Mucosa of descending colon (tissue), 3 donors: ENCODE measurements at regions not wholly inside any gene's neighbourhood (a gene's known extent, or its start where the extent isn't known, plus 50 kb on each side); places are given as distances from the start of the nearest gene placed in this dataset.
A peak's percentile ranks its signal among the peaks of the same experiment; 100 is the strongest.

Experiments used
- ATAC-seq: fragments of 200-7000 bp; cut with Tn5 transposase; one replicate; pipeline ENCODE4 v1.9.1; 2020; ENCODE audit warnings: mild to moderate bottlenecking, moderate library complexity
- DNase-seq, 3 donors: peaks; one replicate each; pipeline ENCODE4 v3.0.0-alpha.2; 2020
- H3K36me3 ChIP-seq: fragments of 200-600 bp; one replicate; pipeline ENCODE4 v1.8.0; 2021; ENCODE audit warnings: low read depth, mild to moderate bottlenecking
- H3K4me1 ChIP-seq: fragments of 200-600 bp; one replicate; pipeline ENCODE4 v1.8.0; 2021; ENCODE audit warnings: low read depth, mild to moderate bottlenecking
- H3K4me3 ChIP-seq: fragments of 200-600 bp; one replicate; pipeline ENCODE4 v1.8.0; 2021; ENCODE audit warnings: mild to moderate bottlenecking
- H3K9me3 ChIP-seq: fragments of 200-600 bp; one replicate; pipeline ENCODE4 v1.8.0; 2021; ENCODE audit warnings: mild to moderate bottlenecking
- CTCF ChIP-seq: fragments of 200-600 bp; IDR thresholded peaks from one replicate; pipeline ENCODE4 v1.8.0; 2022; ENCODE audit warnings: antibody characterized with exemption, mild to moderate bottlenecking
- intact Hi-C, 2 donors: fragments of 100-400 bp; cut with DNase I in 1 of 2; cut with micrococcal nuclease in 1 of 2; formaldehyde crosslinking; loops; one replicate each; pipeline versions ENCODE4 v1.11.0 to v1.11.1; 2022; cut with DNase I, micrococcal nuclease
- donor health status: DM: no; HTN: no; CAD: no; lungs with moderate emphysema.
- donor health status: DM: no; HTN: no; CAD: no.
- donor health status: DM: no; HTN: yes; CAD: no.

DNA sequence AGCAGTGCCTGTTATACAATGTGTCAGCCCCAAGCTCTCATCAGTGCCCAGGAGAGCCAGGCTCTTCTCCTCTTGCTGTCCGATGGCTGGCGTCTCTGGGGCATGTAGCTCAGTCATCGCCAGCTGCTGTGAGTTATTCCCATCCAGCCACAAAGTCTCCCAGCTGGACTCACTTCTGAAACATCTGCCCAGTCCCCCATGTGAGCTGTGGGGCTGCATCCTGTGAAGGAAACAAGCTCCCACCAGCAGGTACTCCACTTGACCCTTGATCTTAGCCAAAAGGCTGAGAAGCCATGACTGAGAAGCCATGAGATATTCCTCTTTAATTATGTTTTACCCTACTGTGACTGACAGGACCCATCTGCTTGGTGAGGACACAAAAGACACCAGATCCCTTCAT lies 212.7 kb upstream of the IGFBP3 start:
- no peak overlapping the region for H3K4me3 ChIP-seq
- ATAC-seq (no peak), DNase-seq (no peak)
- H3K36me3 ChIP-seq: no peaks in the 10 kb centered on the region
- intact Hi-C loops: no loop called here
- H3K4me1 ChIP-seq: no peaks in the 10 kb centered on the region
- H3K9me3 ChIP-seq: no peaks in the 10 kb centered on the region
- no peak for TF ChIP-seq CTCF

DNA sequence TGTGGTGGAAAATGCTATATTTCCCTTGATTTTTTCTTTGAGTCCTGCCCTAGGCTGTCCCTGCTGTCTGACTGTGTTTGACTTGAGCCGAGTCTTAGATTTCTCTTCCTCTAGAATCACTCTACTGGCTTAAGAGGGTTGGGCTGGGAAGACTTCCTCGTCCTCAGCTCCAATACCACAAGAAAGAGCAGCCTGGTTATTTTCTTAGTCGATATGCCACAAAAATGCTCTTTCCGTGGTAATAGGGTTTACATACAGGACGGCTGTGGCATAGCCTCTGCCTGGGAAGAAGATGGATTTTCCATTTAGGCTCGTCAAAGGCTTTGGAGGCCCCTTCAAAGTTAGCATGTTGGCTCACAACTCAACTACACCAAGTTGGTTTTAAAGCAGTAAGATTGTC lies 212.0 kb upstream of the IGFBP3 start:
- ATAC-seq (no peak), DNase-seq (no peak)
- intact Hi-C loops: no loop called here
- Histone ChIP-seq H3K4me1 (no peaks in the 10 kb centered on the region), H3K9me3 (no peaks in the 10 kb centered on the region), H3K4me3 (no peak overlapping the region), H3K36me3 (no peaks in the 10 kb centered on the region)
- TF ChIP-seq CTCF: no peak

GRCh38 chr7:46131916-46132795 lies 211.1 kb upstream of the IGFBP3 start:
- DNase-seq (no peak), ATAC-seq (no peak)
- Histone ChIP-seq H3K9me3 (no peaks in the 10 kb centered on the region), H3K36me3 (no peaks in the 10 kb centered on the region), H3K4me3 (no peak overlapping the region), H3K4me1 (no peaks in the 10 kb centered on the region)
- intact Hi-C loops: no loop called here
- no peak for TF ChIP-seq CTCF

DNA sequence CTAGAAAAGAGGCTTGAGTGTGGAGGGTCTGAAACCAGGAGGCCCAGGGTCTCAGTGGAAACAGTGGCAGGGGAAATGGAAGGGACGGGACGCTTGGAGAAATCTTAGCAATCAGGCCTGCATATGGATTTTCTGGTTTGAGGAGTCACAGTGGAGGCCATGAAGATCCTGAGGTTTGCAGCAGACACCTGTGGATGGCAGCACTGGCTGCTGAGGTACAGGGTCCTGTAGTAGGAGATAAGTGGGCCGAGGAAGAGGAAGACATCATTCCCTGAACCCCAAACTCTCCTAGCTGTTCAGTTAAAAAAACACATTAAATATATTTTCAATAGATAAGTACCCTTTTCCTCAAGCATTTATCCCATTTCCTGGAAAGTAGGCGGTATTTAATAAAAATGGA lies 208.8 kb upstream of the IGFBP3 start:
- DNase-seq (peak in 1 of 3 donors; percentile 37), ATAC-seq (no peak)
- intact Hi-C loops: no loop called here
- no peak for TF ChIP-seq CTCF
- H3K4me1 ChIP-seq: no peaks in the 10 kb centered on the region
- H3K9me3 ChIP-seq: no peaks in the 10 kb centered on the region
- H3K36me3 ChIP-seq: no peaks in the 10 kb centered on the region
- H3K4me3 ChIP-seq: no peak overlapping the region

DNA sequence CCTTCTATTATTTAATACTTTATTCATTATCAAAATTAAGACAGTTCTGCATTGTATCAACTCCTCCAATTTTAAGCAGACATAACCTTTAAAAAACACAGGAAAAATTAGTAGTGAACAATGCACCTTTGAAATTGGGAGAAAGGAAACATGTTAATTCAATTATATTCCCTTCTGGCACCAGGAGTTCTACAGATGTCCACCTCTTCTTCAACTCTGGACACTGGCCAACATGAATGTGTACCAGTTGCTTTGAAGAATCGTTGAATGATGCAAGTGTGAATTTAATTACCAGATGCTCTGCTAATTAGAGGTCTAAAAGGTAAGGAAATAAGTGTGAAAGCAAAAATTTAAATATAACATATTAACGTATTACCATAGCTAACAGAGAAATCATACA lies 206.7 kb upstream of the IGFBP3 start:
- no peaks in the 10 kb centered on the region for H3K9me3 ChIP-seq
- H3K4me3 ChIP-seq: no peak overlapping the region
- DNase-seq: no peak
- no peaks in the 10 kb centered on the region for H3K36me3 ChIP-seq
- TF ChIP-seq CTCF: no peak
- intact Hi-C loops: no loop called here
- ATAC-seq: no peak
- H3K4me1 ChIP-seq: no peaks in the 10 kb centered on the region
